Adipocyte (in vitro differentiated cells): ENCODE measurements at regions not wholly inside any gene's neighbourhood (a gene's known extent, or its start where the extent isn't known, plus 50 kb on each side); places are given as distances from the start of the nearest gene placed in this dataset.

Experiments
- DNase-seq: peaks from one replicate; pipeline ENCODE4 v3.0.0-alpha.2; 2015; ENCODE audit warnings: low read depth
- H3K27me3 ChIP-seq: replicated peaks from 2 replicates; pipeline ENCODE4 v1.7.0; 2013; ENCODE audit warnings: mild to moderate bottlenecking, low read length, moderate library complexity; ENCODE audit not compliant: control insufficient read depth, insufficient read depth
- H3K36me3 ChIP-seq: 2 replicates; pipeline ENCODE4 v1.7.0; 2013; ENCODE audit warnings: low read length, mild to moderate bottlenecking, moderate library complexity; ENCODE audit not compliant: control insufficient read depth, insufficient read depth, severe bottlenecking
- H3K4me1 ChIP-seq: 2 replicates; pipeline ENCODE4 v1.7.0; 2013; ENCODE audit warnings: mild to moderate bottlenecking, low read length, moderate library complexity; ENCODE audit not compliant: control insufficient read depth, insufficient read depth
- H3K4me3 ChIP-seq: 2 replicates; pipeline ENCODE4 v1.7.0; 2013; ENCODE audit warnings: mild to moderate bottlenecking, low read length, moderate library complexity
- H3K9ac ChIP-seq: 2 replicates; pipeline ENCODE4 v1.7.0; 2013; ENCODE audit warnings: mild to moderate bottlenecking, low read length, moderate library complexity
- H3K9me3 ChIP-seq: 2 replicates; pipeline ENCODE4 v1.7.0; 2013; ENCODE audit warnings: mild to moderate bottlenecking, low read length, moderate library complexity; ENCODE audit not compliant: control insufficient read depth

DNA sequence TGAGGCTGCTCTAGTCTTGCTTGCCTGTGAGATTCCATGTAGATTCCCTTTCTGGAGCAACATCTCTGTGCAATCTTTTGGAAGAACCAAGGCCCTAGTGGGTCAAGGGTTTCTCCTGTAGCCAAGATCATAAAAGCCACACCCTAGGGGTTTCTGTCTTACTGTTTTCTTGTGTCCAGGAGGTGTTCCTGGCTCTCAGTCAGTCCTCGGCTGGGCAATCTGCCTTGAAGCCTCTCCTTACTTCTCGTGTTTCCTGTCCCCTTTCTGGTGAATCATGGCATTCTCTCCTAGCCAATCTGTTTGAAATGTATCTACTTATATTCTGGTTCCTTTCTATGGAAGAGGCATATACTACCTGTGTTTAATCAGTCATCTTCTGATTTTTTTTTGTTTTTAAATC is 484.8 kb upstream of the UBE2E3 start:
- H3K27me3 ChIP-seq = no peaks in the 10 kb centered on the region
- no peaks in the 10 kb centered on the region for H3K9me3 ChIP-seq

DNA sequence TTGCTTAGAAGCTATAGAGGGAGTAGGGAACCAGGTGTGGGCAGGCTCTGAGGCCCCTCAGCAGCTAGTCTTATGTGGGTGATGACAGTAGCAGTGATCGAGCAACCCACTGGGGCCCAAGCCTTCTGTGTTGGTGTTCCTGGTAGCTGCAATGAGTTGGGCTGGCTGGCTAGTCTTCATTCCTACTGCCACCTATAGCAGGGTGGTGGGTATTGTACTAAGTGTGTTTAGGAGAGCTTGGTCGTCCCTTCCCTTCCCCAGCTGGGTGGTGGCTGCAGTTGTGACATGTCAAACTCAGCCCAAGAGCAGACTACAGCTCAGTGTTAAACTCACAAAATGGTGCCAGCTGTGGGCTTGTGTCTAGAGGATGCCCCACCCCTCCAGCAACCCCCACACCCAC is 486.1 kb upstream of the UBE2E3 start:
- Histone ChIP-seq H3K27me3 (no peaks in the 10 kb centered on the region), H3K4me3 (no peak overlapping the region), H3K4me1 (peaks cover 20% of the 10 kb centered on the region), H3K9ac (no peak overlapping the region), H3K9me3 (peaks cover 8% of the 10 kb centered on the region), H3K36me3 (no peaks in the 10 kb centered on the region)
- no peak for DNase-seq

More for the DNA sequence above, 484.8 kb upstream of the UBE2E3 start:
- Histone ChIP-seq H3K9ac (peak overlapping the region; percentile 70), H3K4me1 (peaks cover 20% of the 10 kb centered on the region), H3K36me3 (no peaks in the 10 kb centered on the region), H3K4me3 (peak overlapping the region; percentile 50)
- peak; percentile 19 for DNase-seq

DNA sequence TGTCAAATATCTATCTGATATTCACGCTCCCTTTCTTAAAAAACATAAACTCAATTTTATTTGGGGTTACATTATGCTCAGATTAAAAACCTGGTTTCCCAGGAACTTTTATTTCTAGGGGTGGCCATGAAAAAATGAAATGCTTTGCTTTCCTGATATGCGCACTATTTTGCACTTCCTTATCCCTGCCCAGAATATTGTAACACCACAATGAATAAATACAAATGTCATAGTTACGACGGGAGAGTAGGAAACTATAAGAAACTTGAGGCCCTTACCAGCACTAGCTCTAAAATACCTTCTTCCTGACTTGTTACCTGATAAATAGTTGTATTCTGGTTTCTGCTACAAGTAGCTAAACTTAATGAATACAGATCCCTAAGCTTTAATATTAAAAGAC is 475.6 kb upstream of the CWC22 start:
- Histone ChIP-seq H3K27me3 (no peaks in the 10 kb centered on the region), H3K9ac (no peak overlapping the region)

DNA sequence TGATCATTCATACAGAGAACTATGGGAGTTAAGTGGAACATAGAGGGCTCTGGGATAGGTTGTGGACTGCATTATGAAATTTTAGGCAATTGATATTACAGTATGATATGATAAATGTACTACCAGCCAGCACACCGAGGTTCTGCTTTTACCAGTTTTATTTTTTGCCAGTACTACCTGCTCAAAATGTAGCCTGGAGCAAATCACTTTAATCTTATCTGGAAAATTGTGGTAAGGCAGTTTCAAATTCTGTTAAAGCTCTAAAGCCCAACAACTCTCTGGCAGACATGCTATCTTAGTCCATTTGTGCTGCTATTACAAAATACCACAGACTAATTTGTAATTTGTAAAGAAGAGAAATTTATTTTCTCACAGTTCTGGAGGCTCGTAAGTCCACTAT is 474.9 kb upstream of the CWC22 start:
- Histone ChIP-seq H3K36me3 (no peaks in the 10 kb centered on the region), H3K27me3 (no peaks in the 10 kb centered on the region), H3K4me3 (no peak overlapping the region), H3K9ac (no peak overlapping the region), H3K4me1 (no peaks in the 10 kb centered on the region), H3K9me3 (no peaks in the 10 kb centered on the region)
- DNase-seq = no peak

More for the DNA sequence above, 475.6 kb upstream of the CWC22 start:
- Histone ChIP-seq H3K4me3 (no peak overlapping the region), H3K36me3 (no peaks in the 10 kb centered on the region), H3K9me3 (no peaks in the 10 kb centered on the region), H3K4me1 (no peaks in the 10 kb centered on the region)
- no peak for DNase-seq

DNA sequence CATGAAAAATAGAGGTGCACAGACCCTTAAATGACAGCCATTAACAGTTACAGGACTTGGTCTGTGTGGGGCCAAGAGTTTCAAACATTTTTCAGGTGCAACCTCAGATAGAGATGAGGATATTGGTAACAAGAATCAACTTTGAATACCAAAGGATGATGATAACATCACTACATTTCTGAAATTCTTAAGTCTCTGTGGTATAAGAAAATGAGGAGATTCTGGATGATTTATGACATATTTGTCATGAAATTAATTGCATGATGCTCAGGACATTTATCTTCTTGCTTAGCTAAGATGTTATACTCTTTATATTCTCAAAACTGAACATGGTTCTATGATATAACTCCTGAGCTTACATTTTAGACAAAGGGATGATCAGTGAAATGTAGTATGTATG is 471.8 kb upstream of the CWC22 start:
- H3K27me3 ChIP-seq = no peaks in the 10 kb centered on the region
- no peaks in the 10 kb centered on the region for H3K36me3 ChIP-seq
- no peak overlapping the region for H3K4me3 ChIP-seq
- no peak overlapping the region for H3K9ac ChIP-seq
- no peaks in the 10 kb centered on the region for H3K9me3 ChIP-seq
- no peak for DNase-seq
- H3K4me1 ChIP-seq = no peaks in the 10 kb centered on the region

DNA sequence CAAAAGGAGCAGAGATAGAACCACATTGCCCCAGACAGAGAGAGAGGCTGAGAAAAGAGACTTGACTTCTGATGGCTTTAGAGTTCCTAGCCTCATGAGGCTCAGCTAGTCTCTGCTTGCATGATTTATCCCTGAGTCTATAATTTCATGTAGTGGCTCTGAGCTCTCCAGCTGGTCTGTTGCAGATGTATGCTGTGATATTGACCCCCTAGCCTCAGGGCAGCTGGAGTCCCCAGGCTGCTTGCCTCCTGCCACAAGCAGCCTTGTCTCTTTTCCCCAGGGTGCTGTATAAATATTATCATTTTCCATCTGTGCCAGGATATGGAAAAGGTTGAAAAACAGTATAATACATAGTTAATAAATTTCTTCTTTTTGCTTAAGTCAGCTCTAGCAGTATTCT is 467.6 kb upstream of the CWC22 start:
- Histone ChIP-seq H3K9me3 (no peaks in the 10 kb centered on the region), H3K27me3 (no peaks in the 10 kb centered on the region), H3K9ac (no peak overlapping the region), H3K4me3 (no peak overlapping the region), H3K4me1 (peaks cover 5% of the 10 kb centered on the region), H3K36me3 (no peaks in the 10 kb centered on the region)
- DNase-seq = no peak

DNA sequence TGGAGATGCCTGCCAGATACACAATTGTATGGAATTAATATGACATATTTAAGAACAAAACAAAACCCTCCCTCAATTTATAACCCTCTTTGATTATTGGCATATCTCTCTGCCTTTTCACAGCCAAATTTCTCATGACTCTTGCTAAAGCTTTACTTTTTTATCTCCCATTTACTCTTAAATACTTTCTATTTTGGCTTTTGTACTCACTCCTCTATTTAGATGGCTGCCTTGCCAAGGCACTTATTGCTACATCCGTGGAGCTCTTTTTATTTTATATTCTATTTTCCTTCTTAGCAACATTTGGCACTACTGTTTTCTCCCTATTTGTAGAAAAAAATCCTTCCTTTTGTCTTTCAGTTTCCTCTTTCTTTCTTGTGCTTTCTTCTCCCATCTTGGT is 466.4 kb upstream of the CWC22 start:
- no peaks in the 10 kb centered on the region for H3K27me3 ChIP-seq
- no peak overlapping the region for H3K9ac ChIP-seq
- DNase-seq = no peak
- peaks cover 4% of the 10 kb centered on the region for H3K9me3 ChIP-seq
- H3K36me3 ChIP-seq = no peaks in the 10 kb centered on the region
- H3K4me3 ChIP-seq = no peak overlapping the region
- peaks cover 5% of the 10 kb centered on the region for H3K4me1 ChIP-seq

DNA sequence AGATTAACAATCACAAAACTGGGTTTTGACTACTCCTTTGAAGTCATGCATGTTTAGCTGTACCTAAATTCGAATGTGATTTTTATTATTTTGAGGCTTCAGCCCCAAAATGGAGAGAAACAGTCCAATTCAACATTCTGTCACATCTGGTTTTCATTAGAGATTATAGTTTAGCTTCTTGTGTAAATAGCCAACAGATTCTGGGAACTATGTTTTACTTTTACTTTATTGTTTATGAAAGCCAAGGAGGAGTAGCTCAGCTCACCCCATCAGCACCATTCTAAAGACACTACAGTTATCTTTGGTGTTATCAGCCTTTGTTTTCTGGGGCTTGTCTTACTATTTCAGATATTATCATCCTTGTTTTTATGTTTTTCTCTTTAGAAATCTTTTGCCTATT is 465.0 kb upstream of the CWC22 start:
- no peaks in the 10 kb centered on the region for H3K36me3 ChIP-seq
- H3K4me3 ChIP-seq = no peak overlapping the region
- peaks cover 5% of the 10 kb centered on the region for H3K4me1 ChIP-seq
- H3K27me3 ChIP-seq = no peaks in the 10 kb centered on the region
- H3K9ac ChIP-seq = no peak overlapping the region
- H3K9me3 ChIP-seq = peaks cover 6% of the 10 kb centered on the region
- DNase-seq = peak; percentile 84

DNA sequence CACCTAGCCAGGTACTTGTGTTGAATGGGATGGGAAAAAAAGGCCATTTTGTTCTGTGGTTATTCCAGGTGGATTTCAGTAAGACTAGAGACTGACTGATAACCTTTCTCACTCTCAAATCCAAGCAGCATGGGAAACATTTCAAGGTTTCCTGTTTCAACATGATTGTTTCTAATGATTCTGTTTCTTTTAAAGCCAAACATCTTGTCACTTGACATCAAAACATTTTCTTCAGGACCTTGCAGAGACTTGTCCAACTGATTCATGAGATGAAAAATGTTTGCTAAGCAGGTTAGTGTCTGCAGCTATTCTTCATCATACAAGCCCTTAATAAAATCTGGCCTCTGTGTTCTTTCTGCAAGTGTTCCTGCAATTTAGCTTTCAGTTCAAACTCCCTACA is 456.5 kb upstream of the CWC22 start:
- no peak for DNase-seq
- Histone ChIP-seq H3K9me3 (peaks cover 3% of the 10 kb centered on the region), H3K4me3 (no peak overlapping the region), H3K36me3 (no peaks in the 10 kb centered on the region), H3K4me1 (no peaks in the 10 kb centered on the region), H3K9ac (no peak overlapping the region), H3K27me3 (no peaks in the 10 kb centered on the region)

DNA sequence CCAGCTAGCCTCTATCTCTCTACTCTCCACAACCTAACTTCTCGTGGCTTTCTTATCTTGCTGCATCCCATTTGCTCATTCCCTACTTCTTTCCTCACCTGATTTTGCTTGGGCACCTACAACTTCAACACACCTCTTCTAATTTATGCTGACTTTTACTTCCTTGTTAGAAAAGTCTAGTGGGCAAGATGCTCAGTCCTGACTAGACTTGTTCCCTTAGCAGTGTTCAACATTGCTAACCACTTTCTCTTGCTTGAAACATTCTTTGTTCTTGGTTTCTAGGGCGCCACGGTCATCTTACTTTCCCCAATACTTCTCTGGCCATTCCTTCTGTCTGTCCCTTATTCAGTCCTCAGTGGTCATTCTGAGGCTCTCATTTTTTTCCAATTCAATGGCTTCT is 454.7 kb upstream of the CWC22 start:
- no peak overlapping the region for H3K9ac ChIP-seq
- no peaks in the 10 kb centered on the region for H3K4me1 ChIP-seq
- no peaks in the 10 kb centered on the region for H3K9me3 ChIP-seq
- no peaks in the 10 kb centered on the region for H3K36me3 ChIP-seq
- H3K27me3 ChIP-seq = no peaks in the 10 kb centered on the region
- H3K4me3 ChIP-seq = no peak overlapping the region
- no peak for DNase-seq

DNA sequence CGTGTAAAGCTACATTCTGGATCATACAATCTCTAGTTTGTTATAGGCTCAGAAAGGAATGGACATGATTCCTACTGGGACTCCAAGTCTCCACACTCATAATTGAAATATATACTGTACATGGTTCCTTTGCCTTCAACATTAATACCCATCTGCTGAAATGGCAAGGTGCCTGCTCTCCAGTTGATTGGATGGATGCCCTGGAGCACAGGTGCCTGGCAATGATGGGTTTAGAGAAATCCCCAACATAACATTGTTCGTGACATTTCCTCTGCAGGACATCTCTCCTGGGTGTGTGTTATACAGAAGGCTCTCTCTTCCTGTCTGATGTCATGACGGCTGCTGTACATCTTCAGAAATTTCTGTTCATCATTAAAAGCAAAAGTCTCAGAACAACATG is 449.7 kb upstream of the CWC22 start:
- no peaks in the 10 kb centered on the region for H3K9me3 ChIP-seq
- no peak overlapping the region for H3K9ac ChIP-seq
- no peaks in the 10 kb centered on the region for H3K36me3 ChIP-seq
- no peak overlapping the region for H3K4me3 ChIP-seq
- DNase-seq = no peak
- no peaks in the 10 kb centered on the region for H3K4me1 ChIP-seq
- H3K27me3 ChIP-seq = no peaks in the 10 kb centered on the region

DNA sequence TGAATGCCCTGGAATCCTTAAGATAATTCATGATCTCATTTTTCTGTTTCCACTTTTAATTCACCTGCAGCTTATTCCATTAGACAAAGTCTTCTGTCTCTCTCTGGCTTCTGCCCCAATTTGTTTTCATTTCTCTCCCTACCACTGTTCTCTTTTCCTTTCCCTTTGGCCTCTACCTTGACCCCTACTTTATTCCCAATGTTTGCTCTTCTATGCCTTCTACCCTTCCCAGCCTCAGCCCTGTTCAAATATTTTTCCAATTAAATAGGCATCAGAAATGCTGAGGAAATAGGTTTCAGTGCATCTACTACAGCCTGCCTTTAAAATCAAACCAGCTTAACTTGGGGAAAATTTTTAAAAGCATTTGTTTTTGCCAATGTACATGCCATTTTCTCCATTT is 443.7 kb upstream of the CWC22 start:
- Histone ChIP-seq H3K27me3 (no peaks in the 10 kb centered on the region), H3K9me3 (no peaks in the 10 kb centered on the region), H3K4me3 (no peak overlapping the region), H3K9ac (no peak overlapping the region), H3K36me3 (no peaks in the 10 kb centered on the region), H3K4me1 (no peaks in the 10 kb centered on the region)
- DNase-seq = no peak
